Spleen (tissue), 11 donors: ENCODE measurements at regions not wholly inside any gene's neighbourhood (a gene's known extent, or its start where the extent isn't known, plus 50 kb on each side); places are given as distances from the start of the nearest gene placed in this dataset.

ENCODE experiments used
- DNase-seq: peaks from one replicate; pipeline ENCODE4 v3.0.0-alpha.2; 2020
- H3K27ac ChIP-seq, 8 donors: fragments of 200-600 bp; sonication (generic) in 7 of 8; 1 replicate in 4 of 8; 2 replicates in 4 of 8; pipeline versions ENCODE4 v1.5.0 to v1.8.0; 2016 to 2021; ENCODE audit warnings: inconsistent platforms in 4 of 8, mild to moderate bottlenecking in 4 of 8, moderate library complexity in 1 of 8
- H3K27me3 ChIP-seq, 7 donors: fragments of 200-600 bp; sonication (generic) in 6 of 7; replicated peaks in 1 of 7; 1 replicate in 4 of 7; 2 replicates in 3 of 7; pipeline versions ENCODE4 v1.5.0 to v1.8.0; 2016 to 2021; ENCODE audit warnings: inconsistent platforms in 3 of 7, mild to moderate bottlenecking in 1 of 7
- H3K36me3 ChIP-seq, 6 donors: fragments of 200-600 bp; sonication (generic) in 5 of 6; 1 replicate in 4 of 6; 2 replicates in 2 of 6; pipeline versions ENCODE4 v1.5.0 to v1.8.0; 2016 to 2021; ENCODE audit warnings: inconsistent platforms in 2 of 6
- H3K4me1 ChIP-seq, 6 donors: fragments of 200-600 bp; sonication (generic) in 5 of 6; 1 replicate in 3 of 6; 2 replicates in 3 of 6; pipeline versions ENCODE4 v1.5.0 to v1.8.0; 2016 to 2021; ENCODE audit warnings: inconsistent platforms in 3 of 6
- H3K4me3 ChIP-seq, 8 donors: fragments of 200-600 bp; sonication (generic) in 7 of 8; 1 replicate in 4 of 8; 2 replicates in 4 of 8; pipeline versions ENCODE4 v1.5.0 to v1.8.0; 2016 to 2021; ENCODE audit warnings: inconsistent platforms in 4 of 8, mild to moderate bottlenecking in 4 of 8, moderate library complexity in 2 of 8
- H3K9me3 ChIP-seq, 8 donors: fragments of 200-600 bp; sonication (generic) in 7 of 8; 1 replicate in 4 of 8; 2 replicates in 4 of 8; pipeline versions ENCODE4 v1.5.0 to v1.8.0; 2016 to 2021; ENCODE audit warnings: inconsistent platforms in 4 of 8
- POLR2A ChIP-seq, 3 donors: fragments of 450-650 bp; IDR thresholded peaks; one replicate each; pipeline ENCODE4 v1.5.1; 2017; ENCODE audit warnings: antibody characterized with exemption in 3 of 3, mild to moderate bottlenecking in 1 of 3
- POLR2AphosphoS5 ChIP-seq, 3 donors: sonication (generic); formaldehyde crosslinking; IDR thresholded peaks; one replicate each; pipeline ENCODE4 v1.5.1; 2017; ENCODE audit warnings: antibody characterized with exemption in 3 of 3
- WGBS, 5 donors: extraction: QIAGEN DNeasy Blood & Tissue Kit in 3 of 5; methylation state at CpG; one replicate each; pipeline versions ENCODE4 v1.1.5 to v1.1.7; 2013 to 2018; 5-methylcytosine and 5-hydroxymethylcytosine counted together
- intact Hi-C: fragments of 100-400 bp; cut with DNase I; formaldehyde crosslinking; loops from one replicate; pipeline ENCODE4 v1.15.0; 2023; ENCODE audit warnings: low total_unique reads
- TF ChIP-seq, protein P1 (sequence below), 11 experiments: fragments of 200-600 bp in 7 of 11; fragments of 450-650 bp in 4 of 11; sonication (generic) in 4 of 11; IDR thresholded peaks in 8 of 11; conservative IDR thresholded peaks in 3 of 11; 1 replicate in 7 of 11; 2 replicates in 4 of 11; pipeline versions ENCODE4 v1.4.0 to v1.8.0; 2016 to 2021; ENCODE audit warnings: antibody characterized with exemption in 11 of 11, inconsistent platforms in 4 of 11, mild to moderate bottlenecking in 1 of 11
- donor health status: healthy with polysubstance abuse.
- donor health status: DM: no; HTN: no; CAD: no; lungs with moderate emphysema.
- donor health status: DM: no; HTN: no; CAD: no.
- donor health status: Bipolar disorder and iron deficiency.
- donor health status: healthy.
- donor health status: DM: no; HTN: no; CAD: no.
- donor health status: DM: yes; HTN: yes; CAD: no.

DNA sequence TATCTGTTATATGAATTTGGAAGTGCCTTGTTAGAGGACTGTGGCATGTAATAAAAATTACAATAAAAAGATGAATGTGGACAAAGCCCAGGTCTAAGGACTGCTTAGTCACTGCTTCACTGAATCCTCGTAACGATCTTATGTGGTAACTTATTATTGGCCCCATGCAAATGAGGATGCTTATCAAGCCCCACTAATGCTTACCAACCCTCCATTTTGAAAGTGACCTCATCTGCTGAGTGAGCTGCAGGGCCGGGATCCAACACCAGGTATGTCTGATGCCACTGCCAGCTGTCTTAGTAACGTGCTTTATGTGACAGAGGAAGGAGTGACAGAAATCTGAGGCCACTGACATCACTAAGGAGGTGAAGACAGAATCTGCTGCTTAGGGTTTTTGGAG lies 65.3 kb upstream of the CCDC85A start:
- no peaks in the 10 kb centered on the region for H3K36me3 ChIP-seq
- 68 to 86% (median 73%) methylated on average over 4 of the region's 4 CpGs for WGBS, 5 donors
- H3K4me1 ChIP-seq, result no peaks in the 10 kb centered on the region
- H3K27me3 ChIP-seq, result no peaks in the 10 kb centered on the region
- DNase-seq, result no peak
- no peak for TF ChIP-seq POLR2A (IDR thresholded peaks at IDR 0.05)
- TF ChIP-seq POLR2AphosphoS5 (IDR thresholded peaks at IDR 0.05), result no peak
- TF ChIP-seq, protein P1, sequence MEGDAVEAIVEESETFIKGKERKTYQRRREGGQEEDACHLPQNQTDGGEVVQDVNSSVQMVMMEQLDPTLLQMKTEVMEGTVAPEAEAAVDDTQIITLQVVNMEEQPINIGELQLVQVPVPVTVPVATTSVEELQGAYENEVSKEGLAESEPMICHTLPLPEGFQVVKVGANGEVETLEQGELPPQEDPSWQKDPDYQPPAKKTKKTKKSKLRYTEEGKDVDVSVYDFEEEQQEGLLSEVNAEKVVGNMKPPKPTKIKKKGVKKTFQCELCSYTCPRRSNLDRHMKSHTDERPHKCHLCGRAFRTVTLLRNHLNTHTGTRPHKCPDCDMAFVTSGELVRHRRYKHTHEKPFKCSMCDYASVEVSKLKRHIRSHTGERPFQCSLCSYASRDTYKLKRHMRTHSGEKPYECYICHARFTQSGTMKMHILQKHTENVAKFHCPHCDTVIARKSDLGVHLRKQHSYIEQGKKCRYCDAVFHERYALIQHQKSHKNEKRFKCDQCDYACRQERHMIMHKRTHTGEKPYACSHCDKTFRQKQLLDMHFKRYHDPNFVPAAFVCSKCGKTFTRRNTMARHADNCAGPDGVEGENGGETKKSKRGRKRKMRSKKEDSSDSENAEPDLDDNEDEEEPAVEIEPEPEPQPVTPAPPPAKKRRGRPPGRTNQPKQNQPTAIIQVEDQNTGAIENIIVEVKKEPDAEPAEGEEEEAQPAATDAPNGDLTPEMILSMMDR (IDR thresholded peaks at IDR 0.05 in 8 of 11, conservative IDR thresholded peaks at IDR 0.05 in 3 of 11), result no peak
- no peak overlapping the region for H3K27ac ChIP-seq
- no peaks in the 10 kb centered on the region for H3K9me3 ChIP-seq
- intact Hi-C loops, result no loop called here
- H3K4me3 ChIP-seq, result no peak overlapping the region

DNA sequence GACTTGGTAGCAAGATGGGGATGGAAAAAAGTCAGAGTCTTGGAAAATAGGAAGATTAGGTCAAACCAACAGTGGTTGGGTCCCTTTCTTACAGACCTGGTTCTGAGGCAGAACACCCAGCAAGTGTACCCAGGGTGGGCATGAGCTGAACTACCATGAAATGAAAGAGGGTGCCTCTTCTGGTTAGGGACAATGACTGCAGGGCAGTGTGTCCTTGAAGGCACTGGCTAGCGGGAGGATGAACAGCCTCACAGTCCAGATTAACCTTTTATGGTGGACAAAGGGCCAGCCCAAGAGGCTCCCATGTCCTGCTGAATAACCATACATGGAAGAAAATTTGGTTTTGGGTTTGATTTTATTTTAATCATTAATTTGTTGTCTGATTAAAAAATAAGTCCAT lies 61.8 kb upstream of the CCDC85A start:
- intact Hi-C loops, result no loop called here
- WGBS, 5 donors, result 80 to 87% (median 85%) methylated on average over 1 of the region's 1 CpG

DNA sequence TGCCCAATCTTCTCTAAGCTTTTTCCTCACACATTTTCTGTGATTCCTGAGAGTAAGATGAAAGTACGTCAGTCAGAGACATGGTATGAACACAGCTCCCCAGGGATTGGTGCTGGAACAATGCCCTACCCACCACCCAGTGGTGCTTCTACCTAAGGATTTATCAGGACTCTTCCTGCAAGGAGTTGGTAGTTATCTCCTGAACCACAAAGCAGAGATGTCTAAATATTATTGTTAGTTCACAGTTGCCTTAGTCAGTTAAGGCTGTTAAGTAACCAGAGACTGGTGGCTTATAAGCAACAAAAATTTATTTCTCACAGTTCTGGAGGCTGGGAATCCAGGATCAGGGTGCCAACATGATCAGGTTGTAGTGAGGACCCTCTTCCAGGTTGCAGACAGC lies 60.3 kb upstream of the CCDC85A start:
- no peak overlapping the region for H3K27ac ChIP-seq
- H3K9me3 ChIP-seq, result no peaks in the 10 kb centered on the region
- TF ChIP-seq POLR2A (IDR thresholded peaks at IDR 0.05), result no peak
- no peak for TF ChIP-seq POLR2AphosphoS5 (IDR thresholded peaks at IDR 0.05)
- TF ChIP-seq, protein P1 (IDR thresholded peaks at IDR 0.05 in 8 of 11, conservative IDR thresholded peaks at IDR 0.05 in 3 of 11), result no peak
- intact Hi-C loops, result no loop called here
- 82 to 100% (median 87%) methylated on average over 1 of the region's 1 CpG for WGBS, 5 donors
- H3K27me3 ChIP-seq, result no peaks in the 10 kb centered on the region
- H3K4me1 ChIP-seq, result no peaks in the 10 kb centered on the region
- DNase-seq, result no peak
- H3K36me3 ChIP-seq, result no peaks in the 10 kb centered on the region
- H3K4me3 ChIP-seq, result no peak overlapping the region

More for the DNA sequence above, 61.8 kb upstream of the CCDC85A start:
- Histone ChIP-seq H3K4me3 (no peak overlapping the region), H3K27me3 (no peaks in the 10 kb centered on the region), H3K27ac (no peak overlapping the region), H3K4me1 (no peaks in the 10 kb centered on the region), H3K9me3 (no peaks in the 10 kb centered on the region), H3K36me3 (no peaks in the 10 kb centered on the region)
- TF ChIP-seq POLR2AphosphoS5 (IDR thresholded peaks at IDR 0.05), result no peak
- TF ChIP-seq, protein P1 (IDR thresholded peaks at IDR 0.05 in 8 of 11, conservative IDR thresholded peaks at IDR 0.05 in 3 of 11), result no peak
- TF ChIP-seq POLR2A (IDR thresholded peaks at IDR 0.05), result no peak
- no peak for DNase-seq

DNA sequence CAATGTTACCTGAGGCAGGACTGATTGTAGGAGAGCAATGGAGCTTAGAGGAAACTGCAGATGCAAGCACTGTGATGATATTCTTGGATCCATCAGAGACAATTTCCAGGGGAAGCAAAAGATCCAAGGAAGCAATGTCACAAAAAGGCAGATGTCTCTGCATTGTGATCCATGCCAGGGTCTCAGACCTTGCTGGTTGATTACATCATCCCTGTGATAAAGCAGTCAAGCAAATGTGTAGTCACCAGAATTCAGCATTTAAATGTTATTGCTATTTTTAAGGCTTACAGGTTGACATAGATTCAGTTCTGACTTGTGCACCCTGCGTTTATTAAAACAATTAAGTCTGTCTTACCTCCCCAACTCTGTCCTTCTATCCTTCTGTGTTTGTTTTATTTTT lies 56.8 kb upstream of the CCDC85A start:
- WGBS, 5 donors, result 68 to 87% (median 77%) methylated on average over 1 of the region's 1 CpG
- TF ChIP-seq POLR2A (IDR thresholded peaks at IDR 0.05) (no peak), POLR2AphosphoS5 (IDR thresholded peaks at IDR 0.05) (no peak)
- TF ChIP-seq, protein P1 (IDR thresholded peaks at IDR 0.05 in 8 of 11, conservative IDR thresholded peaks at IDR 0.05 in 3 of 11), result no peak
- intact Hi-C loops, result no loop called here

More for the DNA sequence above, 56.8 kb upstream of the CCDC85A start:
- DNase-seq, result no peak
- Histone ChIP-seq H3K27ac (no peak overlapping the region), H3K9me3 (no peaks in the 10 kb centered on the region), H3K27me3 (no peaks in the 10 kb centered on the region), H3K4me3 (no peak overlapping the region), H3K4me1 (no peaks in the 10 kb centered on the region), H3K36me3 (no peaks in the 10 kb centered on the region)
